Right atrium auricular region (tissue), 2 donors: ENCODE measurements at regions not wholly inside any gene's neighbourhood (a gene's known extent, or its start where the extent isn't known, plus 50 kb on each side); places are given as distances from the start of the nearest gene placed in this dataset.

Experiments
- DNase-seq: peaks from one replicate; pipeline ENCODE4 v3.0.0-alpha.2; 2019; ENCODE audit warnings: low spot score
- H3K27ac ChIP-seq, 2 donors: fragments of 200-600 bp; sonication (generic); 1 replicate in 1 of 2; 2 replicates in 1 of 2; pipeline ENCODE4 v1.5.1; 2016 to 2019
- H3K27me3 ChIP-seq, 2 donors: fragments of 200-600 bp; sonication (generic); one replicate each; pipeline versions ENCODE4 v1.5.1 to v1.6.0; 2017 to 2019
- H3K36me3 ChIP-seq: fragments of 200-600 bp; sonication (generic); one replicate; pipeline ENCODE4 v1.5.1; 2016
- H3K4me1 ChIP-seq, 2 donors: fragments of 200-600 bp; sonication (generic); one replicate each; pipeline versions ENCODE4 v1.5.1 to v1.6.0; 2017 to 2019
- H3K4me3 ChIP-seq, 2 donors: fragments of 200-600 bp; sonication (generic); 1 replicate in 1 of 2; 2 replicates in 1 of 2; pipeline ENCODE4 v1.5.1; 2017 to 2019; ENCODE audit warnings: mild to moderate bottlenecking in 1 of 2, moderate library complexity in 1 of 2
- H3K9me3 ChIP-seq, 2 donors: fragments of 200-600 bp; sonication (generic); one replicate each; pipeline ENCODE4 v1.5.1; 2019
- TF ChIP-seq, protein P1 (sequence below), 2 donors: fragments of 200-600 bp; sonication (generic); IDR thresholded peaks; one replicate each; pipeline ENCODE4 v1.5.1; 2019; ENCODE audit warnings: antibody characterized with exemption in 2 of 2

DNA sequence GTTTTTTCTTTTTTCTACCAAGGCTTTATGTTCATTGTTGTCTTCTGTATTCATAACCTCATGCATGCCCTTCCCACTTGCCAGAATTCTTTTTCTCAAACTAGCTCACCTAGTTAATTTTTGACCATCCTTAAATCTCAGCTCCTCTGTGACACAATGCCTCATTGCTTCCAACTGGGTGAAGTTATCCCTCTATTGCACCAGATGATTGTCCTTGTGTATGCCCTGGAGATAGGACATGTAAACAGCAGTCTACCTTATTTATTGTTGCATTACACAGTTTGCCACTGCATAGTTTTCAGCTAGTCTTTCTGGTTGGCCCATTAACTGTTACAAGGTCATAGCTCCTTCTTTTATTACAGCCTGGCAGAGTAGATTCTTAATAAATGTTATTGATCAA is 763.1 kb upstream of the COBL start:
- H3K27me3 ChIP-seq = no peaks in the 10 kb centered on the region
- H3K36me3 ChIP-seq = no peaks in the 10 kb centered on the region
- H3K27ac ChIP-seq = no peak overlapping the region
- no peak overlapping the region for H3K4me3 ChIP-seq
- no peaks in the 10 kb centered on the region for H3K9me3 ChIP-seq
- H3K4me1 ChIP-seq = no peaks in the 10 kb centered on the region
- TF ChIP-seq, protein P1, sequence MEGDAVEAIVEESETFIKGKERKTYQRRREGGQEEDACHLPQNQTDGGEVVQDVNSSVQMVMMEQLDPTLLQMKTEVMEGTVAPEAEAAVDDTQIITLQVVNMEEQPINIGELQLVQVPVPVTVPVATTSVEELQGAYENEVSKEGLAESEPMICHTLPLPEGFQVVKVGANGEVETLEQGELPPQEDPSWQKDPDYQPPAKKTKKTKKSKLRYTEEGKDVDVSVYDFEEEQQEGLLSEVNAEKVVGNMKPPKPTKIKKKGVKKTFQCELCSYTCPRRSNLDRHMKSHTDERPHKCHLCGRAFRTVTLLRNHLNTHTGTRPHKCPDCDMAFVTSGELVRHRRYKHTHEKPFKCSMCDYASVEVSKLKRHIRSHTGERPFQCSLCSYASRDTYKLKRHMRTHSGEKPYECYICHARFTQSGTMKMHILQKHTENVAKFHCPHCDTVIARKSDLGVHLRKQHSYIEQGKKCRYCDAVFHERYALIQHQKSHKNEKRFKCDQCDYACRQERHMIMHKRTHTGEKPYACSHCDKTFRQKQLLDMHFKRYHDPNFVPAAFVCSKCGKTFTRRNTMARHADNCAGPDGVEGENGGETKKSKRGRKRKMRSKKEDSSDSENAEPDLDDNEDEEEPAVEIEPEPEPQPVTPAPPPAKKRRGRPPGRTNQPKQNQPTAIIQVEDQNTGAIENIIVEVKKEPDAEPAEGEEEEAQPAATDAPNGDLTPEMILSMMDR (IDR thresholded peaks at IDR 0.05) = no peak
- DNase-seq = no peak

DNA sequence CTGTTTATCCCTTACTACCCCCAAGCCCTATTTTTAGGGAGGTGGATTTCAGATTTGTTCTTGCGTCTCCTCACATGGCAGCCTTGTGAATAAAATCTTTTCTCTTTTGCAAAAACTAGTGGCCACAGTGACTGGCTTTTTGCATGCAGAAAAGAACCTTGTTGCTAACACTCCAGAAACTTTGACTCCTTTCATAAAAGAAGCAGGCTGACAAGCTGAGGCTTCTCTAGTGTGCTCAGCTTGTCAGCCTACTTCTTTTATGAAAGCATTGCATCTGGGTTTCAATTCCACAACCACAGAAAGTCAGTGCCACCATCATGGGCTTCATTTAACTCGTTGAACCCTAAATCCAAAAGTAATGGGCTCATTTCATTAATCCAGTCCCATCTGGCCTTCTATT is 761.0 kb upstream of the COBL start:
- Histone ChIP-seq H3K9me3 (no peaks in the 10 kb centered on the region), H3K27me3 (no peaks in the 10 kb centered on the region), H3K27ac (no peak overlapping the region), H3K4me3 (no peak overlapping the region), H3K36me3 (no peaks in the 10 kb centered on the region), H3K4me1 (no peaks in the 10 kb centered on the region)
- TF ChIP-seq, protein P1 (IDR thresholded peaks at IDR 0.05) = no peak
- no peak for DNase-seq

DNA sequence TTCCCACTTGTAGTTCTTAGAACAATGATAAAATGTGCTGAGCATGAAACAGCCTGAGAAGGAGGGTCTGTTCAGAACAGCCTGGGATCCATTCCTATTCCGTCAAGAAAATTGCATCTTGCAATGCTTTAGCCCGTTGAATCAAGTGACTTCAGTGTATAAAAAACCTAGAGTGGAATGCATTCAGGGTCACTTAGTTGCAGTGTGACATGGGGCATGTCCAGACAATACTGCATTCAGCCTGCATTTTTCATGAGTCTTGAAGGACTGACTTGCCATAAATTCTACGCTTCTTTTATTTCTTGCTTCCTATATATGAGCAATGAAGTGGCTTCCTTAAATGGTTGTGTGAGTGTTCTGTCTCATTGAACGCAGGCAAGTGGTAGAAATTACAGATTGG is 758.3 kb upstream of the COBL start:
- Histone ChIP-seq H3K4me3 (no peak overlapping the region), H3K27me3 (no peaks in the 10 kb centered on the region), H3K36me3 (no peaks in the 10 kb centered on the region), H3K9me3 (no peaks in the 10 kb centered on the region), H3K27ac (no peak overlapping the region), H3K4me1 (no peaks in the 10 kb centered on the region)
- no peak for DNase-seq
- TF ChIP-seq, protein P1 (IDR thresholded peaks at IDR 0.05) = no peak

DNA sequence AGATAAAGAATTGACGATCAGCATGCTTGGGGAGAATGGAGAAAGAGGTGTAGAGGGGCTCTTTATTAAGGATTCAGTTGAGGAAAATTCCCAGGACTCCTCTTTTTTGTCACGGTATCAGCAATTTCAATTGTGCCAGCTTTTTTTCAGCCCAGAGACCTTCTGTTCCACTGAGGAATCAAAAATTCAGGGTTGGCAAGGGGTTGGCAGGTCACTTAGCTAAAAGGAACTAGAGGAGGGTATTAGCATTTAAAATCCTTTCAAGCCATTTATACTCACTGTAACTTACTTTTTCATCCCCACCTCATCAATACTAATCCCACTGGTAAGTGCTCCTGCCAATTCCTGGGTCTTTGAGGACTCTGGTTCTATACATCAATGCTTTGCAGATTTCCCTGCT is 757.5 kb upstream of the COBL start:
- Histone ChIP-seq H3K27ac (no peak overlapping the region), H3K27me3 (no peaks in the 10 kb centered on the region), H3K9me3 (no peaks in the 10 kb centered on the region), H3K4me1 (no peaks in the 10 kb centered on the region), H3K36me3 (no peaks in the 10 kb centered on the region), H3K4me3 (no peak overlapping the region)
- TF ChIP-seq, protein P1 (IDR thresholded peaks at IDR 0.05) = no peak
- DNase-seq = no peak

DNA sequence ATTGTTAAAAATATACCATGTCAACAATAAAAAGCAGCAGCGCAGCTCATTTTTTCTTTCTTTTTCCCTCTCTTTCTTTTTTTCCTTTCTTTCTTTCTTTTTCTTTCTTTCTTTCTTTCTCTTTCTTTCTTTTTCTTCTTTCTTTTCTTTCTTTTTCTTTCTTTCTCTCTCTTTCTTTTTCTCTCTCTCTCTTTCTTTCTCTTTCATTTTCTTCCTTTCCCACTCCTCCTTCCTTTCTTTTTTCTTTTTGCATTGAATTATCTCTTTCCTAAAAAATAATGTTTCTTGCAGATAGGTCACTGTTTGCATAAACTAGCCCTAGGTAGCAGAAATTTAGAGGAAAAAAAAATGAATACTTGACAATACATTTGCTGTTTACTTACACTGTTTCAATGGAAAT is 755.1 kb upstream of the COBL start:
- DNase-seq = no peak
- H3K4me1 ChIP-seq = no peaks in the 10 kb centered on the region
- H3K27me3 ChIP-seq = no peaks in the 10 kb centered on the region
- H3K36me3 ChIP-seq = no peaks in the 10 kb centered on the region
- H3K9me3 ChIP-seq = no peaks in the 10 kb centered on the region
- H3K27ac ChIP-seq = no peak overlapping the region
- no peak overlapping the region for H3K4me3 ChIP-seq
- TF ChIP-seq, protein P1 (IDR thresholded peaks at IDR 0.05) = no peak

DNA sequence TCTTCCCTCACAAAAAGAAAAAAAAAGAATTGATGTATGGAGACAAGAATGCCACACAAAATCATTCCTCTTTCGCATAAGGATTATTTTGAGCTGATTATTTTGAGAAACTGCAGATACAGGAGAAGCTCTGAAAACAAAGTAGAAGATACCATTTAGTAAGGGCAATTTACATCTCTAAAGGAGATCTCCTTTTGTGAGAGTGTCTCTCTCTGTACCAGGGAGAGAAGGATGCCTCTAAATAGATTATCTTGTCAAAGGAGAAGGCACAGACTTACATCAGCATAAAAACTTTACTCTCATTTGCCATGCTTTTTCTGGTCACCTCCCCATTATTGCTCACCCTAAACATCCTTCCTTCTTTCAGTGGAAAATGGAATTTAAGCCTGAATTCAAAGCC is 747.9 kb upstream of the COBL start:
- TF ChIP-seq, protein P1 (IDR thresholded peaks at IDR 0.05) = no peak
- no peaks in the 10 kb centered on the region for H3K4me1 ChIP-seq
- no peaks in the 10 kb centered on the region for H3K27me3 ChIP-seq
- H3K36me3 ChIP-seq = no peaks in the 10 kb centered on the region
- no peak overlapping the region for H3K4me3 ChIP-seq
- no peak for DNase-seq
- no peaks in the 10 kb centered on the region for H3K9me3 ChIP-seq
- H3K27ac ChIP-seq = no peak overlapping the region
